HCT116 (cell line): ENCODE measurements at regions not wholly inside any gene's neighbourhood (a gene's known extent, or its start where the extent isn't known, plus 50 kb on each side); places are given as distances from the start of the nearest gene placed in this dataset.

ENCODE experiments used
- ATAC-seq: fragments of 200-7000 bp; cut with Tn5 transposase; 2 replicates; pipeline ENCODE4 v1.9.1; 2020; ENCODE audit warnings: mild to moderate bottlenecking, moderate library complexity
- BruUV-seq: library from RNA; stranded (reverse); fragments of 400-500 nt; replicated peaks from 2 replicates; lab custom pipeline; 2021; lab: Mats Ljungman, UMichigan
- CTCF ChIA-PET: fragments of 300-600 bp; sonication (Branson Sonifier 250); formaldehyde crosslinking; loops from one replicate; lab custom pipeline; 2021; ENCODE audit warnings: antibody characterized with exemption; lab: Charles Lee
- POLR2A ChIA-PET: fragments of 300-600, 350-600 bp; sonication (Branson Sonifier 250); formaldehyde crosslinking; loops from one replicate; lab custom pipeline; 2021; ENCODE audit warnings: antibody characterized with exemption; lab: Charles Lee
- RAD21 ChIA-PET, 2 experiments: fragments of 300-600 bp; sonication (Branson Sonifier 250); formaldehyde crosslinking; loops; one replicate each; lab custom pipeline; 2023; ENCODE audit warnings: low total read pairs in 2 of 2; ENCODE audit not compliant: uncharacterized antibody in 2 of 2, unreplicated experiment in 2 of 2, low non-redundant PET in 1 of 2; lab: Charles Lee
- DNase-seq: peaks from one replicate; pipeline ENCODE4 v3.0.0-alpha.2; 2010; ENCODE audit warnings: low read depth, low spot score
- H2AFZ ChIP-seq: fragments of 200-600 bp; shearing (Covaris generic), sonication (generic); 2 replicates; pipeline ENCODE4 v1.6.1; 2017; ENCODE audit warnings: low read depth, mixed run types, mixed read lengths, antibody characterized with exemption, low read length; ENCODE audit not compliant: poor library complexity, severe bottlenecking
- H3K27ac ChIP-seq: 2 replicates; pipeline ENCODE4 v1.5.1; 2012; ENCODE audit warnings: low read depth, low read length
- H3K27me3 ChIP-seq: fragments of 200-600 bp; sonication (generic); 2 replicates; pipeline ENCODE4 v1.6.1; 2016; ENCODE audit warnings: mixed run types, low read length, mixed read lengths; ENCODE audit not compliant: insufficient read depth
- H3K36me3 ChIP-seq, 2 experiments: fragments of 200-500 bp in 1 of 2; fragments of 200-600 bp in 1 of 2; sonication (Bioruptor generic) in 1 of 2; sonication (generic) in 1 of 2; 2 replicates each; pipeline versions ENCODE4 v1.5.1 to v1.6.1; 2014 to 2016; ENCODE audit warnings: low read length in 2 of 2, inconsistent platforms in 1 of 2, mixed read lengths in 1 of 2, mixed run types in 1 of 2; ENCODE audit not compliant: insufficient read depth in 2 of 2, control insufficient read depth in 1 of 2
- H3K4me1 ChIP-seq, 2 experiments: fragments of 200-600 bp in 1 of 2; sonication (generic) in 1 of 2; 2 replicates each; pipeline versions ENCODE4 v1.5.1 to v1.6.1; 2012 to 2017; ENCODE audit warnings: low read length in 2 of 2, inconsistent platforms in 1 of 2, mild to moderate bottlenecking in 1 of 2, mixed read lengths in 1 of 2, mixed run types in 1 of 2, moderate library complexity in 1 of 2; ENCODE audit not compliant: insufficient read depth in 2 of 2, control insufficient read depth in 1 of 2
- H3K4me2 ChIP-seq: fragments of 200-600 bp; sonication (generic); 2 replicates; pipeline ENCODE4 v1.6.1; 2017; ENCODE audit warnings: mixed run types, low read length, mixed read lengths
- H3K4me3 ChIP-seq, 2 experiments: fragments of 200-600 bp in 1 of 2; sonication (generic) in 1 of 2; replicated peaks in 1 of 2; 2 replicates each; pipeline ENCODE4 v1.5.1; 2011 to 2016; ENCODE audit warnings: low read length in 2 of 2, control low read depth in 1 of 2, low read depth in 1 of 2, mild to moderate bottlenecking in 1 of 2, mixed read lengths in 1 of 2, mixed run types in 1 of 2
- H3K79me2 ChIP-seq: fragments of 200-600 bp; sonication (generic); 2 replicates; pipeline ENCODE4 v1.6.1; 2017; ENCODE audit warnings: mild to moderate bottlenecking, mixed run types, low read length, moderate library complexity, mixed read lengths; ENCODE audit not compliant: insufficient read depth
- H3K9ac ChIP-seq: fragments of 200-600 bp; sonication (generic); 2 replicates; pipeline ENCODE4 v1.6.1; 2016; ENCODE audit warnings: low read length, mixed read lengths
- H3K9me2 ChIP-seq: fragments of 200-600 bp; sonication (generic), shearing (Covaris generic); 2 replicates; pipeline ENCODE4 v1.6.1; 2017; ENCODE audit warnings: mixed run types, mild to moderate bottlenecking, moderate library complexity; ENCODE audit not compliant: insufficient read depth
- H3K9me3 ChIP-seq, 2 experiments: fragments of 200-500 bp in 1 of 2; fragments of 200-600 bp in 1 of 2; sonication (Bioruptor generic) in 1 of 2; sonication (generic) in 1 of 2; 2 replicates each; pipeline ENCODE4 v1.6.1; 2014 to 2017; ENCODE audit warnings: low read length in 2 of 2, mixed read lengths in 2 of 2, inconsistent platforms in 1 of 2, low read depth in 1 of 2, mild to moderate bottlenecking in 1 of 2, mixed run types in 1 of 2, moderate library complexity in 1 of 2; ENCODE audit not compliant: control insufficient read depth in 1 of 2, insufficient read depth in 1 of 2
- H4K20me1 ChIP-seq: fragments of 200-600 bp; sonication (generic), shearing (Covaris generic); 2 replicates; pipeline ENCODE4 v1.6.1; 2017; ENCODE audit warnings: mixed run types, mild to moderate bottlenecking, moderate library complexity; ENCODE audit not compliant: insufficient read depth
- ATF3 ChIP-seq: IDR thresholded peaks from 2 replicates; pipeline ENCODE4 v1.6.1; 2012
- CBX3 ChIP-seq: IDR thresholded peaks from 2 replicates; pipeline ENCODE4 v1.6.1; 2012; ENCODE audit warnings: low read depth
- CEBPB ChIP-seq: IDR thresholded peaks from 2 replicates; pipeline ENCODE4 v1.6.1; 2012; ENCODE audit warnings: low read depth
- ELF1 ChIP-seq: IDR thresholded peaks from 2 replicates; pipeline ENCODE4 v1.6.1; 2012; ENCODE audit warnings: low read depth, borderline replicate concordance
- EZH2 ChIP-seq: fragments of 200-600 bp; sonication (generic); IDR thresholded peaks from 2 replicates; pipeline ENCODE4 v1.6.1; 2017; ENCODE audit warnings: antibody characterized with exemption, mixed run types
- FOSL1 ChIP-seq: IDR thresholded peaks from 2 replicates; pipeline ENCODE4 v1.6.1; 2012; ENCODE audit warnings: low read depth
- JUND ChIP-seq: IDR thresholded peaks from 2 replicates; pipeline ENCODE4 v1.6.1; 2012
- MAX ChIP-seq: IDR thresholded peaks from 2 replicates; pipeline ENCODE4 v1.6.1; 2012
- POLR2A ChIP-seq: IDR thresholded peaks from 2 replicates; pipeline ENCODE4 v1.7.0; 2011; ENCODE audit warnings: borderline replicate concordance; ENCODE audit not compliant: insufficient read depth, insufficient read length; ENCODE audit errors: extremely low read depth
- POLR2AphosphoS5 ChIP-seq: IDR thresholded peaks from 2 replicates; pipeline ENCODE4 v1.6.1; 2011; ENCODE audit warnings: mild to moderate bottlenecking, low read depth, low read length, moderate library complexity
- RAD21 ChIP-seq: IDR thresholded peaks from 2 replicates; pipeline ENCODE4 v1.6.1; 2012; ENCODE audit warnings: low read depth, mild to moderate bottlenecking
- REST ChIP-seq: IDR thresholded peaks from 2 replicates; pipeline ENCODE4 v1.6.1; 2012; ENCODE audit warnings: low read depth
- SP1 ChIP-seq: IDR thresholded peaks from 2 replicates; pipeline ENCODE4 v1.6.1; 2012; ENCODE audit warnings: low read depth
- SRF ChIP-seq: IDR thresholded peaks from 2 replicates; pipeline ENCODE4 v1.6.1; 2012; ENCODE audit warnings: low read depth
- TCF7L2 ChIP-seq: IDR thresholded peaks from 2 replicates; pipeline ENCODE4 v1.7.0; 2011; ENCODE audit warnings: borderline replicate concordance, inconsistent platforms; ENCODE audit not compliant: insufficient read depth, insufficient read length; ENCODE audit errors: extremely low read depth
- YY1 ChIP-seq: IDR thresholded peaks from 2 replicates; pipeline ENCODE4 v1.6.1; 2011; ENCODE audit warnings: low read length, low read depth, moderate library complexity, mild to moderate bottlenecking; ENCODE audit not compliant: insufficient replicate concordance; ENCODE audit errors: extremely low read depth
- ZBTB33 ChIP-seq: IDR thresholded peaks from 2 replicates; pipeline ENCODE4 v1.6.1; 2011; ENCODE audit warnings: mild to moderate bottlenecking, low read length, moderate library complexity; ENCODE audit not compliant: insufficient replicate concordance; ENCODE audit errors: extremely low read depth
- ZFX ChIP-seq: fragments of 450-650 bp; IDR thresholded peaks from 2 replicates; pipeline ENCODE4 v1.6.1; 2017
- ZNF274 ChIP-seq: fragments of 200-500 bp; sonication (Bioruptor generic); IDR thresholded peaks from 2 replicates; pipeline ENCODE4 v1.6.1; 2014; ENCODE audit warnings: mild to moderate bottlenecking, low read depth, low read length, inconsistent platforms
- intact Hi-C: fragments of 100-400 bp; cut with micrococcal nuclease; formaldehyde crosslinking; loops from 2 replicates; pipeline ENCODE4 v1.10.0; 2022

GRCh38 chr7:68739306-68739705 is 859.0 kb upstream of the AUTS2 start:
- Histone ChIP-seq H3K36me3 (no peaks in the 10 kb centered on the region), H3K4me1 (no peaks in the 10 kb centered on the region), H3K9me3 (peaks cover 3 to 21% of the 10 kb centered on the region in 2 experiments; a peak in 2 of 4 replicates), H4K20me1 (no peaks in the 10 kb centered on the region), H3K4me3 (no peak overlapping the region), H3K4me2 (no peak overlapping the region), H3K27ac (no peak overlapping the region), H3K9me2 (no peaks in the 10 kb centered on the region), H2AFZ (no peak overlapping the region), H3K79me2 (no peaks in the 10 kb centered on the region), H3K27me3 (no peaks in the 10 kb centered on the region), H3K9ac (no peak overlapping the region)
- ATAC-seq (no peak), DNase-seq (no peak)
- POLR2A ChIA-PET, result no interaction called here
- BruUV-seq, result no TSS peak
- RAD21 ChIA-PET, result no interaction called here
- intact Hi-C loops, result no loop called here
- CTCF ChIA-PET, result no interaction called here
- TF ChIP-seq ZBTB33 (no peak), CEBPB (no peak), ZNF274 (no peak), JUND (no peak), FOSL1 (no peak), REST (no peak), MAX (no peak), EZH2 (no peak), RAD21 (no peak), CBX3 (no peak), SRF (no peak), SP1 (no peak), ATF3 (no peak), ZFX (no peak), POLR2A (no peak), ELF1 (no peak), TCF7L2 (no peak), POLR2AphosphoS5 (no peak), YY1 (no peak)
